GM12878 (cell line): ENCODE measurements at regions not wholly inside any gene's neighbourhood (a gene's known extent, or its start where the extent isn't known, plus 50 kb on each side); places are given as distances from the start of the nearest gene placed in this dataset.

Experiments used
- ATAC-seq: fragments of 200-7000 bp; cut with Tn5 transposase; 3 replicates; pipeline ENCODE4 v1.9.1; 2020; ENCODE audit warnings: mild to moderate bottlenecking, moderate library complexity
- BruUV-seq: library from RNA; stranded (reverse); fragments of 400-500 nt; replicated peaks from 2 replicates; lab custom pipeline; 2021; lab: Mats Ljungman, UMichigan
- CTCF ChIA-PET: fragments of 300-600 bp; sonication (Branson Sonifier 250); formaldehyde crosslinking; extraction: SDS; loops from one replicate; lab custom pipeline; 2021; ENCODE audit warnings: inconsistent platforms; lab: Yijun Ruan, JAX
- POLR2A ChIA-PET: fragments of 350-600 bp; formaldehyde crosslinking; extraction: SDS; loops from one replicate; lab custom pipeline; 2021; ENCODE audit warnings: inconsistent platforms; lab: Charles Lee
- RAD21 ChIA-PET: fragments of 300-600 bp; sonication (Branson Sonifier 250); formaldehyde crosslinking; loops from one replicate; lab custom pipeline; 2023; ENCODE audit warnings: antibody characterized with exemption; ENCODE audit not compliant: unreplicated experiment; lab: Charles Lee
- SMC1A ChIA-PET: fragments of 300-600 bp; sonication (Branson Sonifier 250); formaldehyde crosslinking; loops from one replicate; lab custom pipeline; 2023; ENCODE audit not compliant: unreplicated experiment, uncharacterized antibody; lab: Charles Lee
- DNase-seq: peaks from one replicate; pipeline ENCODE4 v3.0.0-alpha.2; 2011; ENCODE audit warnings: low read depth, low spot score
- FAIRE-seq: peaks from 3 replicates; lab custom pipeline; 2011; peaks lifted over from hg19 to GRCh38; lab: Jason Lieb, UNC
- H2AFZ ChIP-seq: 2 replicates; pipeline ENCODE4 v1.6.0; 2011; ENCODE audit warnings: low read depth, low read length, control low read depth; ENCODE audit not compliant: control insufficient read depth
- H3K27ac ChIP-seq: 2 replicates; pipeline ENCODE4 v1.5.1; 2011; ENCODE audit warnings: control low read depth; ENCODE audit not compliant: control insufficient read depth, insufficient read depth
- H3K27me3 ChIP-seq, 2 experiments: replicated peaks in 1 of 2; 2 replicates each; pipeline versions ENCODE4 v1.6.0 to v1.6.1; 2011; ENCODE audit warnings: low read length in 1 of 2; ENCODE audit not compliant: control insufficient read depth in 2 of 2, insufficient read depth in 2 of 2
- H3K36me3 ChIP-seq, 2 experiments: 2 replicates each; pipeline ENCODE4 v1.5.1; 2011; ENCODE audit warnings: low read length in 1 of 2; ENCODE audit not compliant: control insufficient read depth in 2 of 2, insufficient read depth in 2 of 2
- H3K4me1 ChIP-seq: 2 replicates; pipeline ENCODE4 v1.6.1; 2011; ENCODE audit warnings: mild to moderate bottlenecking, low read length, moderate library complexity, mixed read lengths; ENCODE audit not compliant: control insufficient read depth, insufficient read depth
- H3K4me2 ChIP-seq: 2 replicates; pipeline ENCODE4 v1.6.0; 2011; ENCODE audit warnings: control low read depth; ENCODE audit not compliant: control insufficient read depth, insufficient read depth
- H3K4me3 ChIP-seq: fragments of 200-600 bp; sonication (generic); 2 replicates; pipeline ENCODE4 v1.5.1; 2016
- H3K79me2 ChIP-seq: 2 replicates; pipeline ENCODE4 v1.6.0; 2011; ENCODE audit warnings: low read length; ENCODE audit not compliant: control insufficient read depth, insufficient read depth
- H3K9ac ChIP-seq: 2 replicates; pipeline ENCODE4 v1.8.0; 2011; ENCODE audit warnings: low read length, control low read depth, mixed read lengths; ENCODE audit not compliant: control insufficient read depth, insufficient read depth
- H3K9me3 ChIP-seq: replicated peaks from 3 replicates; pipeline ENCODE4 v1.5.1; 2011; ENCODE audit warnings: mild to moderate bottlenecking, low read length; ENCODE audit not compliant: control insufficient read depth, insufficient read depth
- H4K20me1 ChIP-seq: 2 replicates; pipeline ENCODE4 v1.6.0; 2011; ENCODE audit not compliant: control insufficient read depth, insufficient read depth
- EZH2 ChIP-seq: IDR thresholded peaks from 2 replicates; pipeline ENCODE4 v1.6.1; 2012; ENCODE audit warnings: low read depth, mild to moderate bottlenecking, control low read depth, inconsistent platforms, low read length, borderline replicate concordance; ENCODE audit not compliant: control insufficient read depth
- FOS ChIP-seq: IDR thresholded peaks from 3 replicates; pipeline ENCODE4 v1.6.1; 2011; ENCODE audit warnings: borderline replicate concordance; ENCODE audit not compliant: insufficient read length; ENCODE audit errors: extremely low read depth
- KLF5 ChIP-seq: fragments of 450-650 bp; IDR thresholded peaks from 2 replicates; pipeline ENCODE4 v1.6.1; 2014; ENCODE audit warnings: mild to moderate bottlenecking; ENCODE audit not compliant: partially characterized antibody
- MYC ChIP-seq: IDR thresholded peaks from 2 replicates; pipeline ENCODE4 v1.6.1; 2011; ENCODE audit warnings: mild to moderate bottlenecking, low read length, moderate library complexity, inconsistent platforms; ENCODE audit not compliant: insufficient read depth, insufficient replicate concordance, insufficient read length, severe bottlenecking
- SMARCA5 ChIP-seq: fragments of 450-650 bp; IDR thresholded peaks from 2 replicates; pipeline ENCODE4 v1.6.1; 2017; ENCODE audit warnings: mild to moderate bottlenecking
- ZNF217 ChIP-seq: fragments of 450-650 bp; IDR thresholded peaks from 2 replicates; pipeline ENCODE4 v1.6.1; 2017; ENCODE audit warnings: antibody characterized with exemption, mild to moderate bottlenecking
- ZNF384 ChIP-seq: IDR thresholded peaks from 2 replicates; pipeline ENCODE4 v1.6.1; 2012; ENCODE audit warnings: low read depth, mild to moderate bottlenecking, low read length, improper control_type of control experiment, borderline replicate concordance
- ZNF622 ChIP-seq: fragments of 450-650 bp; IDR thresholded peaks from 2 replicates; pipeline ENCODE4 v1.6.1; 2017; ENCODE audit warnings: mild to moderate bottlenecking, inconsistent platforms
- ZSCAN29 ChIP-seq: fragments of 450-650 bp; IDR thresholded peaks from 2 replicates; pipeline ENCODE4 v1.6.1; 2017; ENCODE audit warnings: mild to moderate bottlenecking, moderate library complexity
- WGBS: methylation state at CpG from one replicate; pipeline ENCODE4 v1.1.6; 2016; ENCODE audit warnings: low lambda C conversion rate; ENCODE audit not compliant: insufficient replicate concordance, insufficient coverage; ENCODE audit errors: missing lambda C conversion rate; 5-methylcytosine and 5-hydroxymethylcytosine counted together
- in situ Hi-C: fragments of 300-500 bp; cut with MboI; formaldehyde crosslinking; loops from 9 replicates; pipeline ENCODE4 v1.14.3; 2018; ENCODE audit warnings: mixed read lengths
- intact Hi-C: fragments of 100-400 bp; cut with micrococcal nuclease; formaldehyde crosslinking; loops from one replicate; pipeline ENCODE4 v1.14.2; 2022; ENCODE audit not compliant: unreplicated experiment
- TF ChIP-seq, protein P1 (sequence below), 3 experiments: IDR thresholded peaks in 2 of 3; conservative IDR thresholded peaks in 1 of 3; 2 replicates each; pipeline ENCODE4 v1.5.1; 2011; ENCODE audit warnings: low read depth in 3 of 3, low read length in 3 of 3, mild to moderate bottlenecking in 3 of 3, control low read depth in 2 of 3, moderate library complexity in 2 of 3, inconsistent platforms in 1 of 3, mixed read lengths in 1 of 3; ENCODE audit not compliant: control insufficient read depth in 2 of 3, insufficient read depth in 1 of 3; ENCODE audit errors: extremely low read depth in 1 of 3
- TF ChIP-seq, protein P2 (sequence below): IDR thresholded peaks from 2 replicates; pipeline ENCODE4 v1.6.1; 2012; ENCODE audit warnings: low read depth, low read length, improper control_type of control experiment

DNA sequence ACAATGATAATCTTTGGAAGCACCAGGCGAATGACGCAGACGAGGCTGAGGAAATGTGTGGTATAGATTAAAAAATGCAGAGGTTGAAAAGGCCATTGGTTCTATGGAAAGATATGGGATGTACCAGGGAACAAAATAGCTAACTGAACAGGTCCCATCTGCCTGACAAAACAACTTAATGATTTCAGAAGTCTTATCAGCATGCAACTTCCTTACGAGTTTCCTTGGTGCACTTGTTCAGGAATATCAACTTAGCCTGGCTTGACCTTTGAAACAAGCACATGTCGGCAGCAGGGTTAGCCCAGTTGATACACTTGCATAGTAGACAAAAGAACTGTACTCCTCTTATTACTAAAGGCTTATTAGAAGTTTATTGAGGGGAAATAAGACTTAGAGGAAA lies 90.9 kb upstream of the CDH11 start:
- Histone ChIP-seq H3K4me3 (no peak overlapping the region), H3K9me3 (no peaks in the 10 kb centered on the region), H2AFZ (no peak overlapping the region), H3K27ac (no peak overlapping the region), H3K79me2 (no peaks in the 10 kb centered on the region), H3K4me1 (no peaks in the 10 kb centered on the region), H3K36me3 (no peaks in the 10 kb centered on the region), H3K4me2 (no peak overlapping the region), H3K9ac (no peak overlapping the region), H4K20me1 (no peaks in the 10 kb centered on the region), H3K27me3 (no peaks in the 10 kb centered on the region)
- FAIRE-seq (no peak), DNase-seq (no peak), ATAC-seq (no peak)
- intact Hi-C loops: no loop called here
- in situ Hi-C loops: no loop called here
- 31% methylated on average over 5 of the region's 5 CpGs for WGBS
- ChIA-PET RAD21 (no interaction called here), CTCF (no interaction called here), SMC1A (no interaction called here), POLR2A (no interaction called here)
- TF ChIP-seq ZNF217: no peak
- BruUV-seq: no TSS peak

DNA sequence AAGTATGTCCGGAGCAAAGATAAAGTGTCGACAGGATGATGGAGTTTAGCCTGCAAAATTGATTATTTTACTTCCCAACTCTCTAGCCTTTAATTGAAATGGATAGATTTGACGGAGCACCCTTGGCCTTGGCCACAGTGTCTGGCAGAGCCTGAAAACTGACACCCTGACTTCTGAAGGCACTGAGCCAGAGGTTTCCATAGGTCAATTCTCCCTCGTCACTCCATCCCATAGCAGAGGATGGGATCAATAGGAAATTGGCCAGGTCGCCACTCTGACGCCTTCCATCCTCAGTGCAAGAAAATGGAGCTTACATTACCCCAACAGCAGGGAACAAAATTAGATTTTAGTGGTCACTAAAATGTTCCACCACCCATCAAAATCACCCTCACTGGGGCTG lies 90.4 kb upstream of the CDH11 start:
- H3K36me3 ChIP-seq: no peaks in the 10 kb centered on the region
- TF ChIP-seq ZNF622 (no peak), SMARCA5 (no peak), ZSCAN29 (no peak), MYC (no peak), ZNF384 (no peak), FOS (no peak), KLF5 (no peak), EZH2 (no peak)
- TF ChIP-seq, protein P1, sequence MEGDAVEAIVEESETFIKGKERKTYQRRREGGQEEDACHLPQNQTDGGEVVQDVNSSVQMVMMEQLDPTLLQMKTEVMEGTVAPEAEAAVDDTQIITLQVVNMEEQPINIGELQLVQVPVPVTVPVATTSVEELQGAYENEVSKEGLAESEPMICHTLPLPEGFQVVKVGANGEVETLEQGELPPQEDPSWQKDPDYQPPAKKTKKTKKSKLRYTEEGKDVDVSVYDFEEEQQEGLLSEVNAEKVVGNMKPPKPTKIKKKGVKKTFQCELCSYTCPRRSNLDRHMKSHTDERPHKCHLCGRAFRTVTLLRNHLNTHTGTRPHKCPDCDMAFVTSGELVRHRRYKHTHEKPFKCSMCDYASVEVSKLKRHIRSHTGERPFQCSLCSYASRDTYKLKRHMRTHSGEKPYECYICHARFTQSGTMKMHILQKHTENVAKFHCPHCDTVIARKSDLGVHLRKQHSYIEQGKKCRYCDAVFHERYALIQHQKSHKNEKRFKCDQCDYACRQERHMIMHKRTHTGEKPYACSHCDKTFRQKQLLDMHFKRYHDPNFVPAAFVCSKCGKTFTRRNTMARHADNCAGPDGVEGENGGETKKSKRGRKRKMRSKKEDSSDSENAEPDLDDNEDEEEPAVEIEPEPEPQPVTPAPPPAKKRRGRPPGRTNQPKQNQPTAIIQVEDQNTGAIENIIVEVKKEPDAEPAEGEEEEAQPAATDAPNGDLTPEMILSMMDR (IDR thresholded peaks at IDR 0.05 in 2 of 3, conservative IDR thresholded peaks at IDR 0.05 in 1 of 3; ENCODE audit: control insufficient read depth in 2 of 3, extremely low read depth in 1 of 3, insufficient read depth in 1 of 3, low read depth in 3 of 3, low read length in 3 of 3): no peak
- TF ChIP-seq, protein P2, sequence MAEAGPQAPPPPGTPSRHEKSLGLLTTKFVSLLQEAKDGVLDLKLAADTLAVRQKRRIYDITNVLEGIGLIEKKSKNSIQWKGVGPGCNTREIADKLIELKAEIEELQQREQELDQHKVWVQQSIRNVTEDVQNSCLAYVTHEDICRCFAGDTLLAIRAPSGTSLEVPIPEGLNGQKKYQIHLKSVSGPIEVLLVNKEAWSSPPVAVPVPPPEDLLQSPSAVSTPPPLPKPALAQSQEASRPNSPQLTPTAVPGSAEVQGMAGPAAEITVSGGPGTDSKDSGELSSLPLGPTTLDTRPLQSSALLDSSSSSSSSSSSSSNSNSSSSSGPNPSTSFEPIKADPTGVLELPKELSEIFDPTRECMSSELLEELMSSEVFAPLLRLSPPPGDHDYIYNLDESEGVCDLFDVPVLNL: no peak
- no peak for DNase-seq
- CTCF ChIA-PET: no interaction called here
- no TSS peak for BruUV-seq
- no peak overlapping the region for H3K4me2 ChIP-seq
- no peak overlapping the region for H3K27ac ChIP-seq
- in situ Hi-C loops: no loop called here
- H3K4me3 ChIP-seq: no peak overlapping the region
- H3K9me3 ChIP-seq: no peaks in the 10 kb centered on the region
- H3K27me3 ChIP-seq: no peaks in the 10 kb centered on the region
- H3K4me1 ChIP-seq: no peaks in the 10 kb centered on the region
- no peak for FAIRE-seq
- RAD21 ChIA-PET: no interaction called here
- POLR2A ChIA-PET: no interaction called here
- H4K20me1 ChIP-seq: no peaks in the 10 kb centered on the region
- SMC1A ChIA-PET: no interaction called here
- WGBS: 21% methylated on average over 6 of the region's 6 CpGs
- no peak overlapping the region for H3K9ac ChIP-seq
- no peak overlapping the region for H2AFZ ChIP-seq
- no peak for ATAC-seq
- intact Hi-C loops: no loop called here
- H3K79me2 ChIP-seq: no peaks in the 10 kb centered on the region
